ENCODE measurements at regions not wholly inside any gene's neighbourhood (a gene's known extent, or its start where the extent isn't known, plus 50 kb on each side); places are given as distances from the start of the nearest gene placed in this dataset.

GRCh38 chr1:68677684-68678351, 180.9 kb upstream of the DEPDC1 start:
- no peaks in the 10 kb centered on the region for H3K27me3 ChIP-seq (replicated peaks; ENCODE audit: insufficient read depth, low read length)
- H3K9ac ChIP-seq (ENCODE audit: low read length) = no peak overlapping the region
- TF ChIP-seq EZH2 (optimal IDR thresholded peaks at IDR 0.05; ENCODE audit: low read depth, low read length) = no peak
- no peak for TF ChIP-seq EZH2phosphoT487 (IDR thresholded peaks at IDR 0.05; ENCODE audit: low read length)
- TF ChIP-seq CTCF (IDR thresholded peaks at IDR 0.05; ENCODE audit: low read length) = no peak
- DNase-seq = no peak
- no peaks in the 10 kb centered on the region for H3F3A ChIP-seq (ENCODE audit: insufficient read depth, low read length)
- no peaks in the 10 kb centered on the region for H3K4me1 ChIP-seq (ENCODE audit: low read length)
- no peak overlapping the region for H3K27ac ChIP-seq (ENCODE audit: low read length)
- H3K36me3 ChIP-seq (replicated peaks; ENCODE audit: insufficient read depth, low read length) = no peaks in the 10 kb centered on the region
- H3K4me3 ChIP-seq (ENCODE audit: low read length) = no peak overlapping the region
- no peaks in the 10 kb centered on the region for H3K9me3 ChIP-seq (replicated peaks; ENCODE audit: insufficient read depth, low read length)
- no peak overlapping the region for H3K4me2 ChIP-seq (ENCODE audit: low read depth, low read length)
- H3K9me2 ChIP-seq (replicated peaks; ENCODE audit: insufficient read depth, low read length) = no peaks in the 10 kb centered on the region
- H2AFZ ChIP-seq (ENCODE audit: low read length) = no peak overlapping the region
- no peaks in the 10 kb centered on the region for H4K20me1 ChIP-seq (ENCODE audit: insufficient read depth, low read length)
- no peaks in the 10 kb centered on the region for H3K79me2 ChIP-seq (ENCODE audit: low read length)

GRCh38 chr1:68696221-68696620, 199.3 kb upstream of the DEPDC1 start:
- no peak for DNase-seq
- no peaks in the 10 kb centered on the region for H3K4me1 ChIP-seq (ENCODE audit: low read length)
- H3K9ac ChIP-seq (ENCODE audit: low read length) = no peak overlapping the region
- no peak overlapping the region for H3K4me2 ChIP-seq (ENCODE audit: low read depth, low read length)
- no peaks in the 10 kb centered on the region for H3K9me3 ChIP-seq (replicated peaks; ENCODE audit: insufficient read depth, low read length)
- H3K79me2 ChIP-seq (ENCODE audit: low read length) = no peaks in the 10 kb centered on the region
- TF ChIP-seq CTCF (IDR thresholded peaks at IDR 0.05; ENCODE audit: low read length) = no peak
- TF ChIP-seq EZH2phosphoT487 (IDR thresholded peaks at IDR 0.05; ENCODE audit: low read length) = no peak
- H3F3A ChIP-seq (ENCODE audit: insufficient read depth, low read length) = no peaks in the 10 kb centered on the region
- H3K36me3 ChIP-seq (replicated peaks; ENCODE audit: insufficient read depth, low read length) = no peaks in the 10 kb centered on the region
- H3K27me3 ChIP-seq (replicated peaks; ENCODE audit: insufficient read depth, low read length) = no peaks in the 10 kb centered on the region
- H3K9me2 ChIP-seq (replicated peaks; ENCODE audit: insufficient read depth, low read length) = no peaks in the 10 kb centered on the region
- no peaks in the 10 kb centered on the region for H4K20me1 ChIP-seq (ENCODE audit: insufficient read depth, low read length)
- no peak overlapping the region for H2AFZ ChIP-seq (ENCODE audit: low read length)
- H3K27ac ChIP-seq (ENCODE audit: low read length) = no peak overlapping the region
- no peak overlapping the region for H3K4me3 ChIP-seq (ENCODE audit: low read length)

- Histone ChIP-seq H3K36me3 (replicated peaks; ENCODE audit: insufficient read depth, low read length) (no peaks in the 10 kb centered on the region), H2AFZ (ENCODE audit: low read length) (no peak overlapping the region), H3K79me2 (ENCODE audit: low read length) (no peaks in the 10 kb centered on the region), H4K20me1 (ENCODE audit: insufficient read depth, low read length) (no peaks in the 10 kb centered on the region), H3K27me3 (replicated peaks; ENCODE audit: insufficient read depth, low read length) (no peaks in the 10 kb centered on the region), H3K4me2 (ENCODE audit: low read depth, low read length) (no peak overlapping the region), H3F3A (ENCODE audit: insufficient read depth, low read length) (no peaks in the 10 kb centered on the region), H3K27ac (ENCODE audit: low read length) (no peak overlapping the region), H3K4me3 (ENCODE audit: low read length) (no peak overlapping the region), H3K4me1 (ENCODE audit: low read length) (no peaks in the 10 kb centered on the region), H3K9me3 (replicated peaks; ENCODE audit: insufficient read depth, low read length) (no peaks in the 10 kb centered on the region), H3K9me2 (replicated peaks; ENCODE audit: insufficient read depth, low read length) (no peaks in the 10 kb centered on the region), H3K9ac (ENCODE audit: low read length) (no peak overlapping the region)
- TF ChIP-seq CTCF (IDR thresholded peaks at IDR 0.05; ENCODE audit: low read length) (no peak), EZH2phosphoT487 (IDR thresholded peaks at IDR 0.05; ENCODE audit: low read length) (no peak), EZH2 (optimal IDR thresholded peaks at IDR 0.05; ENCODE audit: low read depth, low read length) (no peak)
- no peak for DNase-seq
Measured at GRCh38 chr1:68703921-68704354, 207.1 kb upstream of the DEPDC1 start.

Measured in MM.1S (cell line).